ENCODE measurements at regions not wholly inside any gene's neighbourhood (a gene's known extent, or its start where the extent isn't known, plus 50 kb on each side); places are given as distances from the start of the nearest gene placed in this dataset.

DNA sequence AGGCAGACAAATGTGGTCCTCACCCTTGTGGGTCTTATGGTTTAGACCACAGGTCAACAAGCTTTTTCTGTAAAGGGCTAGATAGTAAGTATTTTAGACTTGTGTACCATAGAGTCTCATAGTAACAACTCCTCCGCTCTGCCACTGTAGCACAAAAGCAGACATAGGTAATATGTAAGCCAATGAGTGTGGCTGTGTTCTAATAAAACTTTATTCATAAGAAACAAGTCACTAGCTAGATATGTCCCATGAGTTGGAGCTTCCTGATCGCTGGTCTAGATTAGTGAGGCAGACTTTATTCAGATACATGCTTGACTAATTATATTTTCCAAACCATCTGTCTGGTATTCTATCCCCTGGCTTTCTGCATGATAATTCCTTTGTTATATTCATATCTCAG, 196.4 kb upstream of the TSHZ2 start:
- DNase-seq = no peak

DNA sequence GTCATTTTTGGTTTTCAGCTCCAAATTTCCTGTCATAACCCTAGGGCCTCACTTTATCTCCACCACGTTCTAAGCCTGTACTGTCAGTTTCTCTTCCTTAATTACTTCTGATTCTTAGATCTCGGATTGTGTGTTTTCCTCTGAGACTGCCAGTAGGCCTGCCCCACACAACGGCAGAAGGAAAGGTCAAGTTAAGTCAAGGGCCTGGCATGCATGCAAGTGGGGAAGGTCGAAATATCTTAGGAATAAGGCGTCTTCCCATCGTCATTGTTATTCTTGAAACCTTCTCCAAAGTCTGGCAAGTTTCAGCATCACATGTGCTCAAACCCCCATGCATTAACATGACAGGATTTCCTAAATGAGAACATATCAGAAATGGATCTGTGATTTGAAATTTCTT, 203.5 kb upstream of the TSHZ2 start:
- no peak for DNase-seq

DNA sequence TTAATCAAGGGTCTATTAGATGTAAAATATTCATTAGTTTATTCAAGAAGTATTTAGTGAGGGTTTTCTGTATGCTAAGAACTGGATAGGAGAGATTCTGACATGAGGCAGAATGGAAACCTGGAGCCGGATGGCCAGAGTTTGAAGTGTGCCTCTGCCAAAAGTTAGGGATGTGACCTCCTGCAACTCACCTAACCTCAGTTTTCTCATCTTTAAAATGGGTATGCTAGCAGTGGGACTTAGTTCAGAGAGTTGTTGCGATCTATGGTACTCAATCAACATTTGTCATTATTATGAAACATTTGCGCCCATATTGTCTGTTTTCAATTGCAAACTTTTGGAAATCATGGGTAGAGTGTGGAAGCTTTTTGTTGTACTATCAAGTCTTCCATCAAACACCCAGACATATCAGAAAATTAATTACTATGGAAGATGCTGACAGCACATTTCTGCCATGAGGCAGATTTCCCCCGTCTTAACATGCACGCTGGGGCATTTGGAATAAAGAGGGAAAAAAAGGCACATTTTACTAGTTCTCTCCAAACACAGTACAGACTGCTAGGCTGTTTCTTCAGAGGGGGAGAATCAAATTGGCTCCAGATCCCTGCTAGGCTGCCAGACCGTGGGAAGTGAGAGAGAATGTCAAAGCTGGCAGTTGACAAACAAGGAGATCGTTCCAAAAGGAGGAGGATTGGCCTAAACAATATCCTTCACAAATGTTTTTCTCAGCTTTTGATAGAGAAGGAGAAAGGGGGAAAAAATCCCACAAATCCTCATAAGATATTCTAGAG, 205.3 kb upstream of the TSHZ2 start:
- no peak for DNase-seq

DNA sequence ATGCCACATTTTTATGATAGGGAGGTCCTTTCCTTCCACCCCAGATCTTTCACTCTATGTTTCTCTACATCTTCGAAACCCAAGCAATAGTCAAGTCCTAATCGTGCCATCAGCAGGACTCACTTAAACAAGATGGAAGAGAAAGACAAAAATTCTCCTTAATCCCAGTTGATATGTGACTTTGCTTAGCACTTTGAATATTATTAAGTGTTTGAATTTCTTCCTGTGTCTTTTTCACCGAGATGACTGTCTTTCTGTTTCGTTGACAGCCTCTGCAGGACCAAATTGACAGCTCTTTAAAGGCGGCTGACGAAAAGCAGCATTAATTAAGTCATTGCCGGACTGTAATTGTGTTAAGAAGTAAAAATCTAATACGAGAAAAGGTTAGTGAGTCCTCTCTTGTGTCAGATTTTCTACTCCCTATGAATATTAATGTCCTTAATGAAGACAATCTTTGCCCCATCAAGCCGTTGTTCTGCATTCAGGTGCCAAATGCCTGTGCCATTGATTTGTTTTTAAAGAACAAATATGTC, 208.8 kb upstream of the TSHZ2 start:
- DNase-seq = no peak

DNA sequence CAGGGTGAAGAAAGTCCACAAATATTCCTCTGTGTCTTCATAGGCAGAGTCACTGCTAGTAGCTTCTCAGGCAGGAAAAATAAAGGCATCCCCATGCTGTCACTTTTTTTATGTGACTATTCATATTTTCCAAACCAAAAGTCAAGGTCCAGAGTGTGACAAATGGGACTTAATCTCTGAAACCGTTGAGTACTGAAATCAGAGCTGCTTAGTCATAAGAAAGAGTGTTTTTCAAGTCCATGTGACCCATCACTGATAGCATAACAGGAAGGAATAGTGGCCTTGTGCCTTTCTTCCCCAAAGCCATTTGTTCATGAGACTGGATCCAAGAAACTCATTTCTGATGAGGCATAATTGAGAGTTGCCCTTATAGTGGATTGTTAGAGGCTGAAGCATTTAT, 210.3 kb upstream of the TSHZ2 start:
- no peak for DNase-seq

DNA sequence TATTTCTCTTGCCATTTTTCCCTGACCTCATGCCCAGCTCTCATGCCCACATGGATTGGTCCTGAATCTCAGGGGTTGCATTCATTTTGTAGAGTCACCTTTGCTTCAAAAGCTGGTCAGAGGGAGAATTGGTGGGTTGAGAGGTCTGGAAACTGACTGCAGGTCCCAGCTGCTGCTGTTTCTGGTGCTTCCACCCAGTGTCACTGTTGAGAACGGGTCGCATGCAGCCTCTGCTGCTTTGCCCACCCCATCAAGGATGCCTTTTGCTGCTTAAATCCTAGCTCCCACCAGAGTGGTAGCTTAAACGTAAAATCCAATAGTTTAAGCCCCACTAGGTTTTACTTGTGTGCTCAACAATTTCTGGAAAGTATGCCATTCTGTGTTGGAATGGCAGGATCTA, 211.4 kb upstream of the TSHZ2 start:
- no peak for DNase-seq

DNA sequence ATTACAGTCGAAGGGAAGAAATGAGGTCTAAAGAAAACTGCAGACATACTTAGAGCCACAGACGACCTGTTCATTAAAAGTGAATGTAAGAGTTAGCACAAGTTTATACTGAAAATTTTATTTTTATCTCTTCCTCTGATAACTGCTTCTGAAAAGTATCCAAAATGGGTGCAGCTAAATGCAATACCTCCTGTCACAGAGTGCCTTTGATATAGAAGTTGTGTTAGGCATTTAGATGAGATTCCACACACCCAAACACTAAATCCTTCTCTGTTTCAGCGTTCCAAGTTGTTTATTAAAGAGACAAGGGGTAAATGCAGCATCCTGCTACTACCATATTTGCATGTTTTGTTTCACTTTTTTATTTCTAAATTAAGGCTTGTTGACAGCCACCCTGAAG, 214.7 kb upstream of the TSHZ2 start:
- no peak for DNase-seq

DNA sequence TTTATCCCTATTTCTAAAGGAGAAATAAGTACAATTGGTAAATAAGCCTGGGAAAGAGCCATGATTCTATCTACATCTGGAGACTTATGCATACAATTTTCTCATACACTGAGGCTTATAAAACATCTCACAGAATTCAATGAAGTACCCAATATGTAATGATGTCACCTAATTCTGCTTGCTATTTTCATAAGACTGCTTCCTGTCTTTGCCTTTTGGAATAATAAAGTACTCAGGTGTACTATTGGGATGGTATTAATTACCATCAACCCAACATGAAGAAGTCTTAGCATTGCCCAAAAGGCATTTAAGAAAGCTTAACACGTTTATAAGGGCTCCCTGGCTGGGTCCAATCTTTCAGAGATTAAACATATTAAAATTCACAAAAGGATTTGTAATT, 216.4 kb upstream of the TSHZ2 start:
- no peak for DNase-seq

DNA sequence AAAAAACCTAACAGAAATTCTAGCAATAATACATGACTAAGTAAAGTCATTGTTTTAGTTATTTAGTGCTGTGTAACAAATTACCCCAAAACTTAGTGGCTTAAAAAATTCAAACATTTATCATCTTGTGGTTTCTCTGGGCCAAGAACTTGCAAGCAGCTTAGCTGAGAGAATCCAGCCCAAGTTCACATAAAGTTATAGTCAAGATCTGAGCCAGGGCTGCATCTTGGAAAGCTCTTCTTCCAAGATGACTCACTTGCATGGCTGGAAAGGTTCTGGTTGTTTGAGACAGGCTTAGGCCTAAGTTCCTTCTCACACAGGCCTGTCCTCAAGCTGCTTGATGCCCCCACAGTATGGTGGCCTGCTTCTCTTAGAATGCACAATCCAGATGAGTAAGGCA, 217.8 kb upstream of the TSHZ2 start:
- DNase-seq = no peak

DNA sequence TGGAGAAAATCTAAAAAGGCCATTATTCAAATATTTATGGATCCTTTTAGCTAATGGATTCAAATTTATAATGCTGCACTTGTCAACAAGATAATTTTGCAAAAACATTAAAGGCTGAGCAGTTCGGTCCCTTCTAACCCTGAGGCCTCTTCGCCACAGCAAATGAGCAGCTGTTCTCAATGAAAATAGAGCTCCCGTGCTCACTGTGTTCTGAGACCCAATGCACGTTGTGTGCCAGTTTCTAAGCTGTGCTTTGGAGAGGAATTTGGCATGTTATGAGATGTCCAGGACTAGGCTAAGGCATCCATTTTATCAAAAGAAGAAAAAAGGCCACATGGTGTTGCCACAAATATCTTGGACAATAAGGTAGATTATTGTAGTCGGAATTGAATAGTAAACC, 220.1 kb upstream of the TSHZ2 start:
- DNase-seq = no peak

DNA sequence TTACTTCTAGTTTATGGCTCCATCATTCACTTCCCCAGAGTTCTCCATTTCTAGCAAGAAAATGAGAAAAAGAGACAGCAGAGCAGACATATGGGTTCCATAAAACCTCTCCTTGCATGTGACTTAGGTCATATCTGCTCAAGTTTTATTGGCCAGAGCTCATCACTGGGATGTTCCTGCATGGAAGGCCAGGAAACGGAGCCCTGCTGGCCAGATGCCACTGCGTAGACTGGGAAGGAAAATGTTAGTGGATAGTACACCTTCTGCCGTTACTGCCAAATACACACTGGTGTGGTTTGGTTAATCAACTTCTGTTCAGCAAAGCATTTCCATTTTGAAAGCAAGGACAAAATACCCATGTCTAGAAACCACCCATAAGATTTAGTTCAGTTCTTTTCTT, 220.6 kb upstream of the TSHZ2 start:
- no peak for DNase-seq

DNA sequence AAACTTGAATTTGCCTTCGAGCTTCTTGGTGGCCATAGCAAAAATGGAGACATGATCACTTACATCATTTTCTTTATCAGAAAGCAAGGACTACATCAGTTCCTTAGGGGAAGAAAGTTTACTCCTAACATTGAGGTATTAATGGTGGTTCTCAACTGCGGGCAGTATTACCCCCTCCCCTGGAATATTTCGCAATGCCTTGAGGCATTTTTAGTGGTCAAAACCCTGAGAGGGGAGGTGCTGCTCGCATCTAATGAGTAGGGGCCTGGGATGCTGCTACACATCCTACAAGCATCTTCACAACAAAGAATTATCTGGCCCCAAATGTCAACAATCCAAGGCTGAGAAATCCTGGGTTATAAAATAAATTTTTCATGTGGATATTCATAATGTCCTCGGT, 222.2 kb upstream of the TSHZ2 start:
- DNase-seq = no peak

DNA sequence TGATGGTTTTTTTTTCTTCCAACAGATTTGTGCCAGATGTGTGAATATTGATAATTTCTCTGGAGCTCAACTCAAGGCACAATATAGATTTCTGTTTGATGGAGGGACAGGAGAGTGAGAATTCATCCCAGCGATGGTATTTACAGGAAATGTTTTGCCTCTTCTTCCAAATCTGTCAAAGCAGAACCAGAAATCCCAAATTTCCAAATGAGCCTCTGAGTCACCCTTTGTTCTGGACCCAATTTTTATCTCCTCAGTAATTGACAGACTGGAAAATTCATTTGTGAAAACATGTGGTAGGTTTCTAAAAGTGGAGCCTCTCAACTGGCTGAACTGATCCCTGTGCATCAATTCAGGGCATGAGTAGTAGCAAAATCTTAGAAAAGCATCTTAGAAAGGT, 223.2 kb upstream of the TSHZ2 start:
- no peak for DNase-seq

DNA sequence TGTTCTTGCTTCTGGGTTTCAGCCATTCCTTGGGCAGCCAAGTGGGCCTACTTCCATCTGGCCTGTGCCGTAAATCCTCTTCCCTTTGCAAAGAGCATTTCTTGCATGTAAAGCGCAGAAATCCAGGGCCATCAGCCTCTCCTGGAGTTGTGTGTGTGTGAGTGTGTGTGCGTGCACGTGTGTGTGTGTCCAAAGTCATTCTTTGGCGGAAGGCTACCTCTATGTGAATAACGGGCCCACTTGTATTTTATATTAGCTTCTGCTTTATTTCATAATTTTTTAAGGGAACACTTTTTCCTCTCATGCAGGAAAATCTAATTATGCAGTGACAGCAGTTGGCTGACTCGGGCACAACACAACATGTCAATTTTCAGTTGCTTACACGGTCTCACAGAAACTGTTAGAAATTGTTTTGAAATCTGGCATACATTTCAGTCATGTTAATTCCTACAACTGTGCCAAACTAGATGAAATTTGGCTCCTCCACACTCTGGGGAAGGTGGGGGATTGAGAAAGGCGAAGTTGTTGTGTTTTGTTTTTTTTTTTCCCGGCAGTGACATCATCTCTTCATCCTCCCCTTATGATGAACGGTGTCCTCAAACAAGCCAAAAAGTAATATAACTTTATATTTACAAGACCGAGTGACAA, 223.7 kb upstream of the TSHZ2 start:
- DNase-seq = no peak

DNA sequence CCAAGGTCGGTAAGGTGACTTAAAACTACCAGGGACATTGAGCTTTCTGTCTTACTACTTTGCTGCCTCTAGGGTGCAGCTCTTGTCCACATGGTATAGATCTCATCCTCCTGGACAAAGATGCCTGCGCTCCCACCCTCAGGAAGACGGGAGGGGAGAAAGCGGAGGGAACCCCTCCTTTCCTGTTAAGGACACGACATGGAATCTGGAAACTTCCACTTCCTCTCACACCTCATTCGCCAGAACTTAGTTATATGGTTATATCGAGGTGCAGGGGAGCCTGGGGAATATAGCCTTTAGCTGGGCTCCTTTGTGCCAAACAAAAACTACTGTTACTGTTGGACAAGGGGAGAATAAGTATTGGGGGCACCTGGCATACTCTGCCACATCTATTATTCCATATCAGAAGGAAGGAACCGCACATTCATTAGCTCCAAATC, 224.3 kb upstream of the TSHZ2 start:
- no peak for DNase-seq

DNA sequence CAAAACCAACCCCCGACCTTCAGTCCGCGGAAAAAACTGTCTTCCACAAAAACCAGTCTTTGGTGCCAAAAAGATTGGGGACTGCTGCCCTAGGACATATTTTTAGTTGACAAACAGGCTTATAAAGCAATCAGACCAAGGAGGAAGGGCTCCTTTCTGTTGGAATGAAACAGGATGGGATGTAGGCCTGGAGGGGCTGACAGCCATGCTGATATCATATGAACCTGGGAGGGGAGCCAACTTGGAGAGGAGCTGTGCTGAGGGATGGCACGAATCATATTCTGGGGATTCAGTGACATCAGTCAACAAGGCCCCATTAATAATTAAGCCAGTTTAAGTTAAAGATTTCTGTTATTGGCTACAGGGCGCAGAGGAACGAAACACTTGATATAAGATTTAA, 225.4 kb upstream of the TSHZ2 start:
- no peak for DNase-seq

DNA sequence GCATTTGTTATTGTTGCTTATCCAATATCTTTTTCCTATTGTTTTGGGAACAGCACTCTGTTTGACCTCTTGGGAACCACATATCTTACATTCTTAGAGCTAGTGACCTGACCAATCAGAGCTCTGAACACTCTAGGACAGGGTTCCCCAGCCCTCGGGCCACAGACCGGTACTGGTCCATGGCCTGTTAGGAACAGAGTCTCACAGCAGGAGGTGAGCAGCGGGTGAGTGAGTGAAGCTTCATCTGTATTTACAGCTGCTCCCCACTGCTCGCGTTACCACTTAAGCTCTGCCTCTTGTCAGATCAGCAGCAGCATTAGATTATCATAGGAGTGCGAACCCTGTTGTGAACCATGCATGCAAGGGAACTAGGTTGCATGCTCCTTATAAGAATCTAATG, 226.0 kb upstream of the TSHZ2 start:
- DNase-seq = no peak

DNA sequence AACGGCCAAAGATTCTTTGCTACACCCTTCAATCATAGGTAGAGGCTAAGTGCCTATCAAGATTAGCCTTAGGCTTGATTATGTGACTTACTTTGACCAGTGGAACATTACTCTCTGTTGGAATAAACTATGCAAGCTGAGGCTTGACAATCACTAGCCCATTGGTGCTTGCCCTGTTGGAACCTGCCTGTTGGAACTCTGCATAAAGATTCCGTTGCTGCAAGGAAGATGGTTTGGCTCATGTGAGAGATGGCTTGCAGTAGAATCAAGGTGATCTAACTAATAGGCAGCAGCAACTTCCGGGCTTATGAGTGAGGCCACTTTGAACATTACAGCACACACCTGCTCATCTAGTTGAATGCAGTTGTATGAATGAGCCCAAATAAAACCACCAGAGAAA, 227.7 kb upstream of the TSHZ2 start:
- no peak for DNase-seq

DNA sequence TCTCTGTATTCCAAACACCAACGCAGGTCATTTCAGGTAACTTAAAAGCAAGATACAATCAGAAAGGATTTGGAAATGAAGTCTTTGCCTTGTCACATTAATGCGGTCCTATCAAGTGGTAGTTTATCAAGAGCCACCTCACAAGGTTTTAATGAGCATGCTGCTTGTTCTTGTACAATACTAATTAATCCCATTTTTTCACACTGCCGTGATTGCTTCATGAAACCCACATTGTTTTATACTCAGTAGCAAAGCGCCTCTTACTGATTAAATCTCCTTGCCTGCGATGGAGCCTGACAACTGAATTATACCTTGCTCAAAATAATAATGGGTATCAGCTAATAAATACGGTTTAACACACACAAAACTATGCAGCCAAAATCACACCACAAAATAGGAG, 234.1 kb upstream of the TSHZ2 start:
- DNase-seq = no peak

DNA sequence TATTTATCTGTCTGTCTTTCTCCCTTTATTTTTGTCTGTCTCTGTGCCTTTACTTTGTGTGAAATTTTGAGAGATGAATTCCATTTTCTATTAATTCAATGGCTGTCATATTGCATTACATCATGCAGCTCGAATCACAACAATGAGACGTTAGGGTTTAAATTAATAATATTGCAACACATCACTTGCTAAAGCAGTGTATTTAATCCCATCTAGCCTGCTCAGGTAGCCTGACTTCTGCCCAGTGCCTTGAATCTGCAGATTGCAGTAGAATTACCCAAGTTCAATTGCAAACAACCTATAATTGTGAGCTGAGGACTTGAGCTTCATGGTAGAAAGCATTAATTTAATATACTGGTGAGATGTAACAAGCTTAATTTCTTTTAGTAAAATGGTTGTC, 235.7 kb upstream of the TSHZ2 start:
- no peak for DNase-seq

DNA sequence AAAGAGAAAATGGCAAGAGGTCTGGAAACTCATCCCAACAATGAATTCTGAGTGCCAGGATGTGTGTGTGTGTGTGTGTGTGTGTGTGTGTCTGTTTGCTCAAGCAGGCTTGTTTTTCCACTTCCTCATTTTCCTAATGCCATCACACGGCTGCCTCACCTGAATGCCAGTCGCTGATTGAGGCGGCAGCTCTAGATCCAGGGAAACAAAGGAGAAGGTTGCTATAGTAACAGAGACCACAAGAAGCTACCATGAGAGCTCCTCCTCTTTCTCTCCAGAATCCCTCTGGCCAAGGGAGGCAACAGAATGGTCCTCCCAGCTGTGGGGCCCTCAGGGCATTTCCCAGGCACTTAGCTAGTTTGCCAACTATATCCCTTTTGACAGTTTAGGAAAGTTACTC, 241.1 kb upstream of the TSHZ2 start:
- DNase-seq = no peak

DNA sequence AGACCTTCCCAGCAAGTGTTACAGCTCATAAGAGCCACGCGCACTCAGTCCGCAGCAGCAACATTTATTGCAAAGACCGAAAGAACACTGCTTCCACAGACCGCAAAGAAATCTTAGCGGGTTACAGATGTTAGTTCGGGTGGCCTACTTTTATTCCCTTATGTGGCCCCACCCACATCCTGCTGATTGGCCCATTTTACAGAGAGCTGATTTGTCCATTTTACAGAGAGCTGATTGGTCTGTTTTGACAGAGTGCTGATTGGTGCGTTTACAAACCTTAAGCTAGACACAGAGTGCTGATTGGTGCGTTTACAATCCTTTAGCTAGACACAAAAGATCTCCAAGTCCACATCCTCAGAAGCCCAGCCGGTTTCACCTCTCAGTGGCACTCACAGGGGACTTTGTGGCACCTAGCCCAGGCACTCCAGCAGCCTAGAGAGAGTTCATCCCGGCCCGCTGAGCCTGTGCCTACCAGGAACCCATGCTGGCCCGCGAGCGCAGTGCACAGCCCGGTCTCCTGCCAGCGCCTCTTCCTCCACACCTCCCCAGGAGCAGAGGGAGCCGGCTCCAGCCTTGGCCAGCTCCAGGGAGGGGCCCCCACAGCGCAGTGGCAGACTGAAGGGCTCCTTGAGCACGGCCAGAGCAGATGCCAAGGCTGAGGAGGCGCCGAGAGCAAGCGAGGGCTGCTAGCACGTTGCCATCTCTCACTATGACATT, 244.3 kb upstream of the TSHZ2 start:
- no peak for DNase-seq

DNA sequence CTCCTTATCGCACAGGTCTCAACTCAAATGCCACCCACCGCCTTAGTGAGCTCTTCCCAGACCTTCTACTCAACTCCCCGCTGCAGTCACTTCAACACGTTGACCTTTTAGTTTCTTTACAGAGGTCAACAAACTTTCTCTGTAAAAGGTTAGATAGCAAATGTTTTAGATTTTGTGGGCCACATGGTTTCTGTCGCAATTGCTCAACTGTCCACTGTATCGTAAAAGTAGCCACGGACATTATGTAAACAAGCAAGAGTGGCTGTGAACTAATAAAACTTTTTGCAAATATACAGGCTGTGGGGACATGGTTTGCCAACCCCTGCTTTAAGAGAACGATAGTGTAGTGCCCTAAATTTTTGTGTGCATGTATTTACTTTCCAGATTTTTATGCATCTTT, 247.6 kb upstream of the TSHZ2 start:
- DNase-seq = no peak

Measured in HCEC 1CT (cell line).